KOPT-K1 (cell line): ENCODE measurements at regions not wholly inside any gene's neighbourhood (a gene's known extent, or its start where the extent isn't known, plus 50 kb on each side); places are given as distances from the start of the nearest gene placed in this dataset.

ENCODE experiments used
- H3K27ac ChIP-seq: fragments of 200-600 bp; sonication (generic); 2 replicates; pipeline ENCODE4 v1.5.1; 2016; ENCODE audit warnings: antibody characterized with exemption, mild to moderate bottlenecking, low read depth, low read length; ENCODE audit not compliant: poor library complexity, severe bottlenecking
- H3K36me3 ChIP-seq: fragments of 200-600 bp; sonication (generic); 2 replicates; pipeline ENCODE4 v1.5.1; 2017; ENCODE audit warnings: antibody characterized with exemption, mild to moderate bottlenecking, low read length, moderate library complexity; ENCODE audit not compliant: insufficient read depth
- H3K9me3 ChIP-seq: fragments of 200-600 bp; sonication (generic); 2 replicates; pipeline ENCODE4 v1.5.1; 2017; ENCODE audit warnings: antibody characterized with exemption, low read length, mild to moderate bottlenecking; ENCODE audit not compliant: insufficient read depth, poor library complexity, severe bottlenecking

GRCh38 chr10:91111060-91111459 lies 109.4 kb upstream of the PCGF5 start:
- no peaks in the 10 kb centered on the region for H3K9me3 ChIP-seq
- no peaks in the 10 kb centered on the region for H3K36me3 ChIP-seq
- H3K27ac ChIP-seq = no peak overlapping the region

GRCh38 chr10:91115618-91116390 lies 104.7 kb upstream of the PCGF5 start:
- H3K27ac ChIP-seq = no peak overlapping the region
- H3K36me3 ChIP-seq = no peaks in the 10 kb centered on the region
- no peaks in the 10 kb centered on the region for H3K9me3 ChIP-seq

GRCh38 chr10:91117505-91117904 lies 103.0 kb upstream of the PCGF5 start:
- no peaks in the 10 kb centered on the region for H3K36me3 ChIP-seq
- no peaks in the 10 kb centered on the region for H3K9me3 ChIP-seq
- no peak overlapping the region for H3K27ac ChIP-seq

- no peaks in the 10 kb centered on the region for H3K9me3 ChIP-seq
- H3K27ac ChIP-seq = no peak overlapping the region
- no peaks in the 10 kb centered on the region for H3K36me3 ChIP-seq
These were observed 100.1 kb upstream of the PCGF5 start for GRCh38 chr10:91120348-91120747.

- H3K36me3 ChIP-seq = no peaks in the 10 kb centered on the region
- no peaks in the 10 kb centered on the region for H3K9me3 ChIP-seq
- H3K27ac ChIP-seq = no peak overlapping the region
These were observed 97.2 kb upstream of the PCGF5 start for GRCh38 chr10:91123261-91123660.

- Histone ChIP-seq H3K36me3 (no peaks in the 10 kb centered on the region), H3K9me3 (no peaks in the 10 kb centered on the region)
These were observed 96.4 kb upstream of the PCGF5 start for GRCh38 chr10:91124016-91124415.

GRCh38 chr10:91126471-91126870 lies 94.0 kb upstream of the PCGF5 start:
- Histone ChIP-seq H3K36me3 (no peaks in the 10 kb centered on the region), H3K27ac (no peak overlapping the region), H3K9me3 (no peaks in the 10 kb centered on the region)

More at GRCh38 chr10:91124016-91124415, 96.4 kb upstream of the PCGF5 start:
- H3K27ac ChIP-seq = no peak overlapping the region

GRCh38 chr10:91127341-91128082 lies 93.0 kb upstream of the PCGF5 start:
- no peaks in the 10 kb centered on the region for H3K9me3 ChIP-seq
- no peaks in the 10 kb centered on the region for H3K36me3 ChIP-seq
- H3K27ac ChIP-seq = no peak overlapping the region

- H3K9me3 ChIP-seq = no peaks in the 10 kb centered on the region
- no peak overlapping the region for H3K27ac ChIP-seq
- H3K36me3 ChIP-seq = no peaks in the 10 kb centered on the region
These were observed 85.3 kb upstream of the PCGF5 start for GRCh38 chr10:91135113-91135512.

GRCh38 chr10:91137011-91137643 lies 83.3 kb upstream of the PCGF5 start:
- Histone ChIP-seq H3K27ac (no peak overlapping the region), H3K9me3 (no peaks in the 10 kb centered on the region), H3K36me3 (no peaks in the 10 kb centered on the region)

- Histone ChIP-seq H3K27ac (no peak overlapping the region), H3K36me3 (no peaks in the 10 kb centered on the region), H3K9me3 (no peaks in the 10 kb centered on the region)
These were observed 82.6 kb upstream of the PCGF5 start for GRCh38 chr10:91137822-91138221.

- Histone ChIP-seq H3K9me3 (no peaks in the 10 kb centered on the region), H3K27ac (no peak overlapping the region), H3K36me3 (no peaks in the 10 kb centered on the region)
These were observed 79.4 kb upstream of the PCGF5 start for GRCh38 chr10:91140995-91141549.

- no peaks in the 10 kb centered on the region for H3K9me3 ChIP-seq
- H3K36me3 ChIP-seq = no peaks in the 10 kb centered on the region
- no peak overlapping the region for H3K27ac ChIP-seq
These were observed 75.5 kb upstream of the PCGF5 start for GRCh38 chr10:91144961-91145360.

GRCh38 chr10:91146146-91146545 lies 74.3 kb upstream of the PCGF5 start:
- no peaks in the 10 kb centered on the region for H3K9me3 ChIP-seq
- H3K27ac ChIP-seq = no peak overlapping the region
- H3K36me3 ChIP-seq = no peaks in the 10 kb centered on the region

- H3K9me3 ChIP-seq = no peaks in the 10 kb centered on the region
- no peak overlapping the region for H3K27ac ChIP-seq
- no peaks in the 10 kb centered on the region for H3K36me3 ChIP-seq
These were observed 70.9 kb upstream of the PCGF5 start for GRCh38 chr10:91149550-91149949.
